Myocyte (in vitro differentiated cells): ENCODE measurements at regions not wholly inside any gene's neighbourhood (a gene's known extent, or its start where the extent isn't known, plus 50 kb on each side); places are given as distances from the start of the nearest gene placed in this dataset.

Experiments used
- DNase-seq: peaks from one replicate; pipeline ENCODE4 v3.0.0-alpha.2; 2012; ENCODE audit warnings: low read depth

- DNase-seq: no peak
Observed at GRCh38 chr1:192521734-192522133, 53.8 kb upstream of the RGS1 start.

GRCh38 chr1:192522673-192523072 is 52.9 kb upstream of the RGS1 start:
- DNase-seq: no peak

GRCh38 chr1:192524223-192524622 is 51.4 kb upstream of the RGS1 start:
- peak; percentile 67 for DNase-seq
